NCI-H187 treated with DMSO at 0.1 percent for 48 hours (cell line): ENCODE measurements at regions not wholly inside any gene's neighbourhood (a gene's known extent, or its start where the extent isn't known, plus 50 kb on each side); places are given as distances from the start of the nearest gene placed in this dataset.

Experiments
- DNase-seq: peaks from one replicate; lab custom pipeline; 2025; lab: John Stamatoyannopoulos, UW

GRCh38 chr2:3138621-3139020 lies 239.0 kb downstream of the EIPR1 start:
- DNase-seq: no peak

- no peak for DNase-seq
Observed at GRCh38 chr2:3137651-3138300, 239.8 kb downstream of the EIPR1 start.

GRCh38 chr2:3135676-3136075 lies 241.9 kb downstream of the EIPR1 start:
- no peak for DNase-seq

- DNase-seq: no peak
Observed at GRCh38 chr2:3134026-3134571, 243.5 kb downstream of the EIPR1 start.

GRCh38 chr2:3132966-3133365 lies 244.7 kb downstream of the EIPR1 start:
- DNase-seq: no peak

- DNase-seq: no peak
Observed at GRCh38 chr2:3132466-3132865, 245.2 kb downstream of the EIPR1 start.

- DNase-seq: no peak
Observed at GRCh38 chr2:3131636-3132326, 245.8 kb downstream of the EIPR1 start.

- DNase-seq: no peak
Observed at GRCh38 chr2:3130889-3131635, 246.6 kb downstream of the EIPR1 start.

- DNase-seq: no peak
Observed at GRCh38 chr2:3130444-3130843, 247.2 kb downstream of the EIPR1 start.

GRCh38 chr2:3129867-3130266 lies 247.8 kb downstream of the EIPR1 start:
- no peak for DNase-seq

GRCh38 chr2:3128786-3129185 lies 248.8 kb downstream of the EIPR1 start:
- DNase-seq: no peak

GRCh38 chr2:3127710-3128109 lies 249.9 kb downstream of the EIPR1 start:
- no peak for DNase-seq

GRCh38 chr2:3126911-3127621 lies 250.6 kb downstream of the EIPR1 start:
- no peak for DNase-seq

GRCh38 chr2:3126171-3126910 lies 251.3 kb downstream of the EIPR1 start:
- no peak for DNase-seq

- no peak for DNase-seq
Observed at GRCh38 chr2:3125761-3126130, 251.9 kb downstream of the EIPR1 start.

GRCh38 chr2:3125001-3125760 lies 252.4 kb downstream of the EIPR1 start:
- no peak for DNase-seq

- no peak for DNase-seq
Observed at GRCh38 chr2:3122525-3122924, 255.1 kb downstream of the EIPR1 start.

- DNase-seq: no peak
Observed at GRCh38 chr2:3121601-3122000, 256.0 kb downstream of the EIPR1 start.

GRCh38 chr2:3117650-3118216 lies 259.9 kb downstream of the EIPR1 start:
- no peak for DNase-seq

GRCh38 chr2:3116371-3116770 lies 261.2 kb downstream of the EIPR1 start:
- no peak for DNase-seq
